Omental fat pad (tissue), 3 donors: ENCODE measurements at regions not wholly inside any gene's neighbourhood (a gene's known extent, or its start where the extent isn't known, plus 50 kb on each side); places are given as distances from the start of the nearest gene placed in this dataset.

Experiments used
- ATAC-seq: fragments of 150-250 bp; one replicate; pipeline ENCODE4 v1.9.1; 2016; ENCODE audit warnings: mild to moderate bottlenecking, moderate library complexity; ENCODE audit not compliant: low FRiP score
- DNase-seq: peaks from one replicate; pipeline ENCODE4 v3.0.0-alpha.2; 2019; ENCODE audit warnings: low spot score
- TF ChIP-seq, protein P1 (sequence below), 3 donors: fragments of 450-650 bp; IDR thresholded peaks; one replicate each; pipeline ENCODE4 v1.5.1; 2016 to 2017; ENCODE audit warnings: antibody characterized with exemption in 3 of 3, mild to moderate bottlenecking in 3 of 3, moderate library complexity in 2 of 3

DNA sequence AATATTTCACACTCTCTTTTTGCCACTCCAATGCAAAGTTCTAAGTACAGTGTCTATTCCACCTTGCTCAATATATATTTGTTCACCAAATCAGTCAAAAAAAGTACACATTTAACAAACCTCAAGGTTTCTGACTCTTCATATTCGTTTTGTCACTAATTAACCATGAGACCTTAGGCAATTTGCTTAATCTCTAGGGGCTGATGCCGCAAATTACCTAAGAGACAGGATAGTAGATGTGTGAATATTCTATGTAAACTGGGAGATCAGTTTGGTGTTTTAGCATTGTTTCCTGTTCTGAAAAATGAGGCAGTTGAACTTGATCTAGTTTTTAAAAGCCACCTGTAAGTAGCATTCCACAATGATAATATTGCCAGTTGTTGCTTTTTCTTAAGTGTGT, 182.5 kb upstream of the KCNH8 start:
- TF ChIP-seq, protein P1, sequence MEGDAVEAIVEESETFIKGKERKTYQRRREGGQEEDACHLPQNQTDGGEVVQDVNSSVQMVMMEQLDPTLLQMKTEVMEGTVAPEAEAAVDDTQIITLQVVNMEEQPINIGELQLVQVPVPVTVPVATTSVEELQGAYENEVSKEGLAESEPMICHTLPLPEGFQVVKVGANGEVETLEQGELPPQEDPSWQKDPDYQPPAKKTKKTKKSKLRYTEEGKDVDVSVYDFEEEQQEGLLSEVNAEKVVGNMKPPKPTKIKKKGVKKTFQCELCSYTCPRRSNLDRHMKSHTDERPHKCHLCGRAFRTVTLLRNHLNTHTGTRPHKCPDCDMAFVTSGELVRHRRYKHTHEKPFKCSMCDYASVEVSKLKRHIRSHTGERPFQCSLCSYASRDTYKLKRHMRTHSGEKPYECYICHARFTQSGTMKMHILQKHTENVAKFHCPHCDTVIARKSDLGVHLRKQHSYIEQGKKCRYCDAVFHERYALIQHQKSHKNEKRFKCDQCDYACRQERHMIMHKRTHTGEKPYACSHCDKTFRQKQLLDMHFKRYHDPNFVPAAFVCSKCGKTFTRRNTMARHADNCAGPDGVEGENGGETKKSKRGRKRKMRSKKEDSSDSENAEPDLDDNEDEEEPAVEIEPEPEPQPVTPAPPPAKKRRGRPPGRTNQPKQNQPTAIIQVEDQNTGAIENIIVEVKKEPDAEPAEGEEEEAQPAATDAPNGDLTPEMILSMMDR (IDR thresholded peaks at IDR 0.05), result no peak
- DNase-seq, result no peak
- no peak for ATAC-seq

DNA sequence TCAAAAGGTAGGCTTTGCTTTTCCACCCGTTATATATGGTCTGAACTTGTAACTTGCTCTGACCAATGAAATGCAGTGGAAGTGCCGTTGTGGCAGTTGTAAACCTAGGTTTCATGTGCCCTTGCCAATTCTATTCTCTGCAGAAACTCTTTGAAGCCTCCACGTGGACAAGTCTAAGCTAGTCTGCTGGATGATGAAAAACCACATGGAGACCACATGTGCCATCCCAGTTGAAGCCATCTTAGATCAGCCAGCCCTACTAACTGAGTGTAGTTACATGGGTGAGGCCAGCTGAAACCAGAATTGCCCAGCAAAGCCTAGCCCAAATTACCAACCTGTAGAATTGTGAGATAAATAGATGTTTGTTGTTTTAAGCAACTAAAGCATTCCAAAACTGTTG, 183.7 kb upstream of the KCNH8 start:
- ATAC-seq, result no peak
- no peak for DNase-seq
- TF ChIP-seq, protein P1 (IDR thresholded peaks at IDR 0.05), result no peak

DNA sequence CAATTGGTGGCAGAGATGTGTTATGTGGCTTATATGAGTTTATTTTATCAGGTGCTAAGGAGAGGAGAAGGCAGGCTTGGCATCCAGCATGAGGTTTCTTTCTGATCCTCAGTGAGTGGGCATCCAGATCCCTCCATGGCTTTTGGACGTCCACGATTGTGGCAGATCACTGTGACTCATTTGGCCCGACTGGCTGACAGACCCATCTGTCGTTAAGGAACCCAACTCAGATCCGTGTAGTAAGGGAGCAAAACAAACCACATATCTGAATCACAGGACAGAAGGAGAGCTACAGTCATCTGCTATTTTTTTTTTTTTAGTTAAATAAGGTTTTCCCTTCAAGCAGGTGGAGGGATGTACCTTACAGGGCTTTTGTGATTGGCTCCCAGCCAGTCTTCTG, 197.0 kb upstream of the KCNH8 start:
- TF ChIP-seq, protein P1 (IDR thresholded peaks at IDR 0.05), result no peak
- no peak for ATAC-seq

DNA sequence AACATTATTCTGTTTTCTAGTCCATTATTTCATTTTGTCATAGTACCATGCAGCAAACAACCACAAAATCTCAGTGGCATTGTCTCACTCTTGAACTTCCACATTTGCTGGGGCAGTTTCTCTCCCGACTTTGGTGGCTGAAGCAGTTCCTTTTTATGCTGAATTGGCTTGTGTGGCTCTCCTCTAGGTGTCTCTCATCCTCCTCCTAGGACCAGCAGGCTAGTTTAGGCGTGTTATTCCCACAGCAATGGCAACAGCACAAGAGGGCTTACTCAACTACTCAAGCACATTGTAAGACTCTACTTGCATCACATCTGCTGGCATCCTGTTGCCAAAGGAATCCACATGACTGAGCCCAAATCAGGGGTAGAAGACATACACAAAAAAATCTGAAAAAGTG, 201.8 kb upstream of the KCNH8 start:
- TF ChIP-seq, protein P1 (IDR thresholded peaks at IDR 0.05), result no peak
- ATAC-seq (no peak), DNase-seq (no peak)

More for the DNA sequence above, 197.0 kb upstream of the KCNH8 start:
- no peak for DNase-seq

DNA sequence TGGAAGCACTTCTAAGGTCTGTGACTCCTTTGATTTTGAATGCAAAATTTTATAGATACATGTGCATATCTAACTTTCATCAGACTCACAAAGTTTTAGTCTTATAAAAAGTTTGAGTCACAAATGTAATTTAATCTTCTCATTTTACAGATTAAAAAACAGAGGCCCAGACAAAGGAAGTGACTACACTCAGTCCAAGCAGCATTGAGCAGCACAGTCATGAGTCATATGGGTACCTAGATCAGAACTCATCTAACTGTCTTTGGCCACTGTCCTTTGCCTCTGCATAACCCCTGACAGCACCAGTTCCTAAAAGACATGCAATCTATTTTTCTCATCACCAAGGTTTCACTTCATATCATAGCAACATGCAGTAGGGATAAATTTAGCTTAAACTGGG, 210.7 kb upstream of the KCNH8 start:
- ATAC-seq (no peak), DNase-seq (no peak)
- TF ChIP-seq, protein P1 (IDR thresholded peaks at IDR 0.05), result no peak

DNA sequence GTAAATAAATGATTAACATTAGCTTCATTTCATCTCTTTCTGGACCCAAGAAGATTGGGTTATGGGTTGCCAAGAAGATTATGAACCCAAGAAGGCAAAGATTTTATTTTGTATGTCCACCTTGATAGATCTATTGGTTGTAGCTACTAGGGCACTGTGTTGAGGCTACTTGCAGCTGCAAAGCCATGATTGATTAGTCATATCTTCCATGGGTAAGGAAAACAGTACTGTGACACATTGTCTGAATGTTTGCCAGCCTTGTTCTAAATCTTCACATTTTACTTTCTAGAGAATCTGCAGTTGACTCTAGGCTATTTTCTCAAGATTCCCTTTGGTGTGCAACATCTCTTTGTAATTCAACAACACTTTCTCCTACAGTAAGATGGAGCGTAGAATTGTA, 229.2 kb upstream of the KCNH8 start:
- ATAC-seq, result no peak
- TF ChIP-seq, protein P1 (IDR thresholded peaks at IDR 0.05), result no peak
- DNase-seq, result no peak

DNA sequence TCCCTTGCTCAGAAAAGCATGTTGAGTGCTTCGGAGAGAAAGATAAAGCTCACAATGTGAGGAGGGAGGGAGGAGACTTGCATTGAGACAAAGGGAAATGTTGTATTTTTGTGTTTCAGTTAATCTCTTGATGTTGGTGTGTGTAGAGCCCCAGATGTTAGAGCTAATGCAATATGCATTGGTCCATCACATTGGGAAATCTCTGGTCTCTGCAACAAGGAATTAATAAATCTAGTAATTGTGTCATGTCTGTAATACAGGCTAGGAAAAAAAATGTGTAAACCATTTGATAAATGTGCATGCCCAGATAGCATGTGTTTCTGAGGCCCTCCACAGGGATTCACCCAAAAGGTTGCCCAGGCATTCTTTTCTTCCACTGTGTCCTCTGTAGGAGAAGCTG, 230.4 kb upstream of the KCNH8 start:
- no peak for ATAC-seq
- TF ChIP-seq, protein P1 (IDR thresholded peaks at IDR 0.05), result no peak
- DNase-seq, result no peak
